ENCODE measurements at regions not wholly inside any gene's neighbourhood (a gene's known extent, or its start where the extent isn't known, plus 50 kb on each side); places are given as distances from the start of the nearest gene placed in this dataset.

GRCh38 chr9:108535526-108535925, 320.3 kb downstream of the ACTL7B start:
- intact Hi-C loops (cut with DNase I) = no loop called here
- H3K4me1 ChIP-seq = peaks cover 0 to 5% (median 0%) of the 10 kb centered on the region in 4 donors
- H3K27me3 ChIP-seq = no peaks in the 10 kb centered on the region
- WGBS = 82% methylated on average over 3 of the region's 3 CpGs
- H3K4me3 ChIP-seq = no peak overlapping the region
- TF ChIP-seq CTCF (IDR thresholded peaks at IDR 0.05) (peak in 2 of 3 experiments; percentile 20 to 52), POLR2A (IDR thresholded peaks at IDR 0.05; ENCODE audit: low read depth) (no peak)
- no peak for DNase-seq (ENCODE audit: extremely low spot score)
- no peak overlapping the region for H3K27ac ChIP-seq (replicated peaks in 1 of 4)
- no peaks in the 10 kb centered on the region for H3K9me3 ChIP-seq
- no peaks in the 10 kb centered on the region for H3K36me3 ChIP-seq

GRCh38 chr9:108534741-108535140, 321.0 kb downstream of the ACTL7B start:
- WGBS = 69% methylated on average over 2 of the region's 2 CpGs
- H3K4me1 ChIP-seq = peaks cover 0 to 5% (median 0%) of the 10 kb centered on the region in 4 donors
- H3K27ac ChIP-seq (replicated peaks in 1 of 4) = no peak overlapping the region
- no peak overlapping the region for H3K4me3 ChIP-seq
- DNase-seq (ENCODE audit: extremely low spot score) = no peak
- no peaks in the 10 kb centered on the region for H3K36me3 ChIP-seq
- H3K27me3 ChIP-seq = no peaks in the 10 kb centered on the region
- no peaks in the 10 kb centered on the region for H3K9me3 ChIP-seq
- intact Hi-C loops (cut with DNase I) = no loop called here
- TF ChIP-seq CTCF (IDR thresholded peaks at IDR 0.05) (no peak), POLR2A (IDR thresholded peaks at IDR 0.05; ENCODE audit: low read depth) (no peak), POLR2AphosphoS5 (IDR thresholded peaks at IDR 0.05) (no peak), EP300 (IDR thresholded peaks at IDR 0.05) (no peak)

- Histone ChIP-seq H3K27me3 (no peaks in the 10 kb centered on the region), H3K27ac (replicated peaks in 1 of 4) (no peak overlapping the region)
- intact Hi-C loops (cut with DNase I) = no loop called here
Observed at GRCh38 chr9:108530141-108530540, 325.6 kb downstream of the ACTL7B start.

GRCh38 chr9:108528231-108528630, 327.6 kb downstream of the ACTL7B start:
- no peak overlapping the region for H3K4me3 ChIP-seq
- no peak overlapping the region for H3K27ac ChIP-seq (replicated peaks in 1 of 4)
- no peaks in the 10 kb centered on the region for H3K27me3 ChIP-seq
- H3K4me1 ChIP-seq = no peaks in the 10 kb centered on the region
- H3K36me3 ChIP-seq = no peaks in the 10 kb centered on the region
- TF ChIP-seq POLR2AphosphoS5 (IDR thresholded peaks at IDR 0.05) (no peak), EP300 (IDR thresholded peaks at IDR 0.05) (no peak), POLR2A (IDR thresholded peaks at IDR 0.05; ENCODE audit: low read depth) (no peak), CTCF (IDR thresholded peaks at IDR 0.05) (no peak)
- no peaks in the 10 kb centered on the region for H3K9me3 ChIP-seq
- 69% methylated on average over 5 of the region's 5 CpGs for WGBS
- intact Hi-C loops (cut with DNase I) = no loop called here
- no peak for DNase-seq (ENCODE audit: extremely low spot score)

More at GRCh38 chr9:108530141-108530540, 325.6 kb downstream of the ACTL7B start:
- Histone ChIP-seq H3K4me3 (no peak overlapping the region), H3K36me3 (no peaks in the 10 kb centered on the region), H3K4me1 (no peaks in the 10 kb centered on the region), H3K9me3 (no peaks in the 10 kb centered on the region)
- WGBS = 100% methylated on average over 11 of the region's 29 CpGs
- DNase-seq (ENCODE audit: extremely low spot score) = no peak
- TF ChIP-seq POLR2A (IDR thresholded peaks at IDR 0.05; ENCODE audit: low read depth) (no peak), CTCF (IDR thresholded peaks at IDR 0.05) (no peak), EP300 (IDR thresholded peaks at IDR 0.05) (no peak), POLR2AphosphoS5 (IDR thresholded peaks at IDR 0.05) (no peak)

GRCh38 chr9:108526518-108526917, 329.3 kb downstream of the ACTL7B start:
- H3K36me3 ChIP-seq = no peaks in the 10 kb centered on the region
- H3K27me3 ChIP-seq = no peaks in the 10 kb centered on the region
- H3K4me3 ChIP-seq = no peak overlapping the region
- WGBS = 94% methylated on average over 1 of the region's 1 CpG
- intact Hi-C loops (cut with DNase I) = no loop called here
- no peak for DNase-seq (ENCODE audit: extremely low spot score)
- TF ChIP-seq CTCF (IDR thresholded peaks at IDR 0.05) (no peak), POLR2AphosphoS5 (IDR thresholded peaks at IDR 0.05) (no peak), EP300 (IDR thresholded peaks at IDR 0.05) (no peak), POLR2A (IDR thresholded peaks at IDR 0.05; ENCODE audit: low read depth) (no peak)
- no peaks in the 10 kb centered on the region for H3K9me3 ChIP-seq
- H3K27ac ChIP-seq (replicated peaks in 1 of 4) = no peak overlapping the region
- no peaks in the 10 kb centered on the region for H3K4me1 ChIP-seq
